ENCODE measurements at regions not wholly inside any gene's neighbourhood (a gene's known extent, or its start where the extent isn't known, plus 50 kb on each side); places are given as distances from the start of the nearest gene placed in this dataset.

GRCh38 chr6:91013511-91013910, 426.6 kb upstream of the MAP3K7 start:
- TF ChIP-seq CTCF (IDR thresholded peaks at IDR 0.05) = no peak
- TF ChIP-seq POLR2A (IDR thresholded peaks at IDR 0.05) = no peak
- no peak for TF ChIP-seq POLR2AphosphoS5 (IDR thresholded peaks at IDR 0.05; ENCODE audit: insufficient read depth in 1 of 2, low read depth in 1 of 2)
